Hematopoietic multipotent progenitor cell treated with erythropoietin and hydrocortisone succinate and interleukin-3 and kit ligand, for 15 days (in vitro differentiated cells): ENCODE measurements at regions not wholly inside any gene's neighbourhood (a gene's known extent, or its start where the extent isn't known, plus 50 kb on each side); places are given as distances from the start of the nearest gene placed in this dataset.

ENCODE experiments used
- DNase-seq: peaks from one replicate; pipeline ENCODE4 v3.0.0-alpha.2; 2015; ENCODE audit warnings: low spot score

GRCh38 chr11:39144351-39145130, 2314.9 kb downstream of the LRRC4C start:
- no peak for DNase-seq

GRCh38 chr11:39139581-39139980, 2319.9 kb downstream of the LRRC4C start:
- DNase-seq: no peak

GRCh38 chr11:39120890-39121289, 2338.6 kb downstream of the LRRC4C start:
- no peak for DNase-seq

DNA sequence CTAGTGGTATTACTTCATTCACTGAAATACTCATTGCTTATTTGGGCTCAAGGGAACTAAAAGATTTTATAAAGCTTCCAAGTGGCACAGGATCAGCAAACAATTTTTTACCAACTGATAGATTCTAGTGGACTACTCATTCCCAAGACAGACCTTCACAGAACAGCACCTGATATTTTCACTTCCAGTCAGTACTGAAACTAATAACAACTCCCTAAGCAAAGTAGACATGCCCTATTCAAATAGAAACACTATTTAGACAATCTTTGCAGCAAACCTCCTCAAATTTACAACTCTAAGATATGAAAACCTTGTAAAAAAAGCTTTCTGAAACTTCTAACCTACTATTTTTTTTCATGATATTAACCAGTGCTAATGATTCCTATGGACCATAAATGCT, 2345.8 kb downstream of the LRRC4C start:
- no peak for DNase-seq

GRCh38 chr11:39102236-39102635, 2357.2 kb downstream of the LRRC4C start:
- DNase-seq: no peak

DNA sequence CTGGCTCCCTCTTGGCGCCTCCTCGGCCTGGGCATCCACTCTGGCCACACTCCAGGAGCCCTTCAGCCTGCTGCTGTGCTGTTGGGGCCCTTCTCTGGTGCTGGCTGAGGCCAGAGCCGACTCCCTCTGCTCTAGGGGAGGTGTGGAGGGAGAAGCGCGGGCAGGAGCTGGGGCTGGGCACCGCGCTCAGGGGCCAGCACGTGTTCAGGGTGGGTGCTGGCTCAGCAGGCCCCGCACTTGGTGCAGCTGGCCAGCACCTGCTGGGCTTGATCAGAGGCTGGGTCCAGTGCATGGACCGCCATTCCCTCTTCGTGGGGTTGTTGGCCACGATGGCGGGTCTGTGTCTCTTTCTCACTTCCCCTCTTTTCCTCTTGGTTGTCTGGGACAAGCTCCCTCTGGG, 2381.0 kb downstream of the LRRC4C start:
- no peak for DNase-seq

- no peak for DNase-seq
These were observed 2421.8 kb downstream of the LRRC4C start for GRCh38 chr11:39037611-39038010.

GRCh38 chr11:39036021-39036420, 2423.4 kb downstream of the LRRC4C start:
- no peak for DNase-seq

DNA sequence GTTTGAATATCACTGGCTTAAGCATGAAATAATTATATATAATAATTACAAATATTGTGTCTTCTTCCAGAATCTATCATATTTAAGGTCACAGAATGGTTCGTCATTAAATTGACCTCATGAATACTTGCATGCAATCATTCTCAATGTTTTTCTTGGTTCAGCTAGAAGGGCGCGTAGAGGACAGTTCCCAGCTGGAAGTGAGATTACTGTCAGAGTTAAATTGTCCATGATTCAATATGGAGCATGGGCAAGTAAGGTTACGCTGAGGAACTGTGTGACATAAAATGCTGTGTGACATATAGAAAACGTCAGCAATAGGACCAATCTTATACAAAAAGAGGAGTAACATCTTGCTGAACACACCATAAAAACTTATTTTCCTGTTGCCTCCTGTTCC, 2423.5 kb upstream of the RAG2 start:
- DNase-seq: no peak

GRCh38 chr11:39011797-39012196, 2413.8 kb upstream of the RAG2 start:
- no peak for DNase-seq

- no peak for DNase-seq
These were observed 2392.8 kb upstream of the RAG2 start for GRCh38 chr11:38990841-38991240.

GRCh38 chr11:38990139-38990538, 2392.1 kb upstream of the RAG2 start:
- no peak for DNase-seq

GRCh38 chr11:38988908-38989307, 2390.9 kb upstream of the RAG2 start:
- no peak for DNase-seq

- DNase-seq: no peak
These were observed 2374.2 kb upstream of the RAG2 start for GRCh38 chr11:38972220-38972619.

- DNase-seq: no peak
These were observed 2373.1 kb upstream of the RAG2 start for GRCh38 chr11:38971141-38971540.

DNA sequence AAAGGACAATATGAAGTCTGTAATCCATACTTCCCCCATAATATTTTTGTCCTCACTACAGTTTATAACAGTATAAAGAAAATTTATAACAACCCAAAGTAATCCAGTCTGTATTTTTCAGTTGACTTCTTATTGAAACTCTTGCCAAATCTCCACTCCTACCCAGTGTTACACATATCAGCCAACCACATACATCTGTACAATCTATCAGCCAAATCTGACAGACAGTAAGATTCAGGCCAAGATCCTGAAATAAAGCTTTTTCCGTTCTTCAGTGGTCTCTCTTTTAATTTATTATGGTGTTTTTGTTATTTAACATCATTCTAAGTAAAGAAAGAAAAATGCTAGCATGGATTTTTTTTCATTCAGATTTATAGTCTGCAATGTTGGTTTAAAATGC, 2370.9 kb upstream of the RAG2 start:
- DNase-seq: no peak

GRCh38 chr11:38952698-38953097, 2354.7 kb upstream of the RAG2 start:
- DNase-seq: no peak

- DNase-seq: no peak
These were observed 2352.8 kb upstream of the RAG2 start for GRCh38 chr11:38950867-38951266.

DNA sequence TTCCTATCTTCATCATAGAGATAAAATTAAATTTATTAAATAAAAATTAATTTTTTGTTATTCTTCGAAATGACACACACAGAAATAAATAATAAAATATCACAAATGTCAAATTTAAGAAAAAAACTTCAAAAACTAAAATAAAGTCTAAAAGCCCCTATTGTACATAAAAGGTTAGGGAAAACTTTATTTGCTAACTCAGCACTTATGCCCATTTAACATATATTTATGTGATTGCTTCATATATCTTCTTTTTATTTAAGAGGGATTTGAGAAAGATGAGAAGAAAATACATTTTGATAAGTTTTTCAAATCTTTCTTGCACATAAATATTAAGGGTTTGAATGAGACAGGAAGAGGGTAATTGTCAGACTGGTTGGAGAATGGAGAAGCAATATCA, 2350.4 kb upstream of the RAG2 start:
- DNase-seq: no peak

- no peak for DNase-seq
These were observed 2339.7 kb upstream of the RAG2 start for GRCh38 chr11:38937709-38938108.

- DNase-seq: no peak
These were observed 2337.9 kb upstream of the RAG2 start for GRCh38 chr11:38935941-38936340.

DNA sequence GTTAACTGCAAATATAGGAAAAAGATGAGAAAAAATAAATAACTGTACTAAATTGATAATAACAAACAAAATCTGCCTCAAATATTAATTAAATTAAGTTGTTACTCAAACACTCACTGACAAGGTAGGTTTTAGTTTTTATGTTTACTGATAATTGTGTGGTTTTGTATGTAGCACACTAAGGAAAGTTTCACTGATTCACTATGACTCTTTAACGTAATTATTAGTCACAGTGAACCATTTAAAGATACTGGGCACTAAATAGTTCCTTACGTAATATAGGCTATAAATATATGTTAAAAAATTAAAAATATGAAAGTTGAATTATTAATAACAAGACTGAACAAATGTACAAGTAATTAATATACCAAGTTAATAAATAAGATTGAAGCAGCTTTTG, 2330.0 kb upstream of the RAG2 start:
- DNase-seq: no peak

GRCh38 chr11:38924644-38925043, 2326.6 kb upstream of the RAG2 start:
- DNase-seq: no peak

DNA sequence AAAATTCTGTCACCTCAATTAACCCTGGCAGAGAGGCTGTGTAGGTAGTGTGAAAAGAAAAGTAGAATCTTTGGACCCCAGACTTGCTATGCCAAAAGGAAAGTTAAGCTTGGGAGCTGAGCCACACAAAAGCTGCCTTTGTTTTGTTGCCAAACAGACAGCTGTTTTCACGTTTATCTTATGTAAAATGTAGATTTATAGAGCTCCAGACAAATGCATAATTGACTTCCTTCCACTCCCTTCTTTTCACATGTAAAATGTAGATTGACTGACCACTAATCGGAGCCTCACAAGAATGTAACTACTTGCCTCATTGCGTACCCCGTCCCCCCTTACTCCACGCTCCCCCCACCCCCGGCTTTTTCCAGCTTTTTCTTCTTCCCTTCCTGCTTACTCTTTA, 2302.2 kb upstream of the RAG2 start:
- no peak for DNase-seq
